Activated CD4-positive, alpha-beta T cell treated with anti-CD3 and anti-CD28 coated beads, Interleukin-2, Interleukin-6, amounts not matched to agents 100 ng/mL and 50 ng/mL, durations not matched to agents 16 hours and 8 hours (primary cell): ENCODE measurements at regions not wholly inside any gene's neighbourhood (a gene's known extent, or its start where the extent isn't known, plus 50 kb on each side); places are given as distances from the start of the nearest gene placed in this dataset.
"Not testable (repeated sequence)": the region's sequence is repeated elsewhere in the genome, so short reads cannot be mapped to it uniquely, and the experiment has no call there.

Experiments used
- DNase-seq: peaks from one replicate; pipeline ENCODE4 v3.0.0-alpha.2; 2020

DNA sequence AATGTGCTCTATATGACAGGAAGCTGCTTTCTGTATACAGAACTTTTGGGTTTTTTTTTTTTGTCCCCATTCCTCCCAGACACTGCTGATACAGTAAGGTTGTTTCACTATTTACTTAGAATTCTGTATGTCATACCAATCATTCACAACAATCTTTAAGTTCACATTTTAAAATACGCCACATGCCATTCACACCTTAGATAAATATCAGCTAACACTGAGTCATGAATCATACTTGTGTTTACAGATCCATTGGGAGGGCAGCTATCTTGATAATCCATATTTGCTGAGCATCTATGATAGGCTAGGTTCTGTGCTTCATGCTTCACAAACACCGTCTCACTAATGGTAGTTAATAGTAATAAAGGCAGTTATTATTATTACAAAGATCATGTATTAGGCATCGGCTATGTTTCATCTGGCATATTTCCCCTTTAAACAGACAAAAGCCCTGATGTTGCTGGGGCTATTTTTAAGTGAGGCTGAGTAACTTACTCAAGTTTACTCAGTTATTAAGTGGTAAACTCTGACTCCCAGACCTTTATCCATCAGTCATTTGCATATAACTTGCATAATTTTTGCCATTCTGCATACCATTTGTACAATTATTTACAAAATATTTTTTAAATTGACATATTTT, 152.2 kb upstream of the HMHB1 start:
- no peak for DNase-seq

GRCh38 chr5:143658956-143659355, 153.0 kb upstream of the HMHB1 start:
- no peak for DNase-seq

- DNase-seq: no peak
These were observed 154.2 kb upstream of the HMHB1 start for GRCh38 chr5:143657647-143658285.

GRCh38 chr5:143653766-143654282, 158.1 kb upstream of the HMHB1 start:
- DNase-seq: peak; percentile 7

GRCh38 chr5:143653256-143653655, 158.7 kb upstream of the HMHB1 start:
- peak; percentile 70 for DNase-seq

DNA sequence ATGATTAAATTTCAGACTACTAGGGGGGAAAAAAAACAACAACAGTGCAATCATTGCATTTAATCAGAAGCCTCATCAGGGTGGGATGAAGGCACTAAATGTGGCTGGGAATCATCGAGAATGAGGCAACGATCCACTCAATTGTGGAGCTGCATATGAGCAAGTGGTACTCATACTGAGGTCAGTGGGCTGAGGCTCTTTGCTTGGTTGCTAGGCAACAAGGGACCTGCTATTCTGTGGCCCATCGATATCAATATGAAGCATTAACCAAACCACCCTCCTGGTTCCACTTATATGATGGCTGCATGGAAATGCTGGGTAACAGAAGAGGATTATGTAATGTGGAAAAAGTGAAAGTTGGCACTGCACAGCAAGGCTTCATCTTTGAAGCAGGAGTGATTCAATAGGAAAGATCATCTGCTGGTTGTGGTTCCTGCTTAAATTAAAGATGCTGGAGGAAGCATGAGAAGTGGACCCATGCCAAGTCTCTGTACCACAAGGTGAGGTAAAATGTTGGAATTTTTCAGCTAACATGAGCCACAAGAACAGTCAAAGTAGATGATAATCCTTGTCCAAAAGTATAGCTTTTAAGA, 159.8 kb upstream of the HMHB1 start:
- peak; percentile 66 for DNase-seq

DNA sequence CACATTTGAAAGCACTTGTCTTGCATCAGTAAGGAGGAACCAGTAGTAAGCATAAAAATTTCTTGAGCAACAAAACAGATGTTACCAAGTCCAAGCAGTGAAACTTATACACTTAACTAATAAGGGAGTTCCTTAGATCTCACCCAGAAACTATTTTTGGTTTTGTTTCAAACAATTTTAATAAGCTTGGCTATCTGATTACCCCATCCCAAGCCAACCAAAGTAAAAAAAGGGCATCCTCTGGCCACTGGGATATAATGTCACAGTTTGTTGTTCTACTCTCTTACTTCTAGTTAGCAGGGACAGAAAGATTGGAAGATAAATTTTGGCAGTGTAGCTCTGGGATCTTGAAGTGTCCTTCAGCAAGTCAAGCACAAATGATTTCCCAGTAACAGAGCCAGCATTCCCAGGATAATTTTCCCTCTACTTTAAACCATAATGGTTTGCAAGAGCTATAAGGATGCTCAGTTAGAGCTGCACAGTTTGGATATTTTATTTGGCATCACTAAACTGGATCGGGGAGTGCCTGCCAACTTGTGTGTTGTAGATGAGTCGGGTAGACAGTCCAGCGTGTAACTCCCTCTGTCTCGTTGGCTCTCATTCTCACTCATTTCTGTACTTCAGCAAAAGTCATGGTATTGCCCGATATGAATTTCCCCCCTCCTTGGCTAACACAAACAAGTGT, 161.9 kb upstream of the HMHB1 start:
- DNase-seq: peak; percentile 18

- DNase-seq: peak; percentile 8
These were observed 163.3 kb upstream of the HMHB1 start for GRCh38 chr5:143648696-143649095.

DNA sequence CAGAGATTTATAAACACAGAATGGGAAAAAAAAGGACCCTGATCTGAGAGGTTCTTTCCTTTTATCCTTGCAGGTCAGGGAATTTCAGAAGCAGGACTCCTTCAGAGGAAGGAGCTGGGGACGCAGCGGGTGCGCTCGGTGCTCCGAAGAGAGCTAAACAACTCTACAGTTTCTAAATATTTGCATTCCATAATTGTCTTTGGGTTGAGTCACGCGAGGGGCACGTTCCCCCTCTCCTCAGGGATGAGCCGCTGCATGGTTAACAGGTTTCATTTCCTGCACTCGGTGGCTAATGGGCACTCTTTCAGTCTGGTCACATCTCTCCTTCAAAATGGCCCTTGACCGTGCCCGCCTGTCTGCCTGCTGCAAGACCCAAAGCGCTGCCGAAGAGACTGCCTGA, 165.0 kb upstream of the HMHB1 start:
- DNase-seq: no peak

DNA sequence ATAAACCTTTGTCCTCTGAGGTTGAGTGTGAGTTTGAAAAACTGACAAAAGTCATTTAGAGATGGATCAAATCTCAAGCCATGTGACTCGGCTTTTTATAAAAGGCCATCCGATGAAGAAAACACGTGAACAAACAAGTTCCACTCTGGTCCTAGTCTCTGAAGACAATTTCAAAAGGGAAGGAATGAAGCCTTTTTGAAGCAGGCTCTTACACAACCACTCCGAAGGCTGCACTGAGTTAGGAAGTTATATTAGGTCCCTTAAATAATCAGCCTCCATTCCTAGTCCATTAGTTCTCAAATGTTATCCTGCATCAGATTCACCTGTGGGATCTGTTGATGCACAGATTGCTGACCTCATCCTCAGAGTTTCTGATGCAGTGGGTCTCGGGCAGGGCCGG, 166.6 kb upstream of the HMHB1 start:
- DNase-seq: no peak

- DNase-seq: no peak
These were observed 167.2 kb upstream of the HMHB1 start for GRCh38 chr5:143644727-143645126.

DNA sequence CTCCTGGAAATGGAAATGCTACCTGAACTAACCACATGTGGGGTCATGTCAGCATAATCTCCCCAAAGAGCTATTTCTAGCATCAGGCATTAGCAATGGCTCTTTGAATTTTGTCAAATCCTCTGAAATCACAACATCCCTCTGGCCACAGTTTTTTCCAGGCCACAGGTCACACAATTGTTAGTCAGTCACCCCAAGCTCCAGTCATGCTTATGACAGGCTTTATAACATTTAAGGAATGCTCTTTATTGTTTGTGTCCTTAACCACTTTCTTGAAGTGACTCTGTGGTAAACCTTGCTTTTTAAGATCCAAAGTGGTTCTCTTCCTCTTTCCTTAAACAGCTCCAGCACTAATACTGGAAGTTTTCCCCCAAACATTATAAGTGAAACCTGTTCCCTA, 169.2 kb upstream of the HMHB1 start:
- DNase-seq: no peak

DNA sequence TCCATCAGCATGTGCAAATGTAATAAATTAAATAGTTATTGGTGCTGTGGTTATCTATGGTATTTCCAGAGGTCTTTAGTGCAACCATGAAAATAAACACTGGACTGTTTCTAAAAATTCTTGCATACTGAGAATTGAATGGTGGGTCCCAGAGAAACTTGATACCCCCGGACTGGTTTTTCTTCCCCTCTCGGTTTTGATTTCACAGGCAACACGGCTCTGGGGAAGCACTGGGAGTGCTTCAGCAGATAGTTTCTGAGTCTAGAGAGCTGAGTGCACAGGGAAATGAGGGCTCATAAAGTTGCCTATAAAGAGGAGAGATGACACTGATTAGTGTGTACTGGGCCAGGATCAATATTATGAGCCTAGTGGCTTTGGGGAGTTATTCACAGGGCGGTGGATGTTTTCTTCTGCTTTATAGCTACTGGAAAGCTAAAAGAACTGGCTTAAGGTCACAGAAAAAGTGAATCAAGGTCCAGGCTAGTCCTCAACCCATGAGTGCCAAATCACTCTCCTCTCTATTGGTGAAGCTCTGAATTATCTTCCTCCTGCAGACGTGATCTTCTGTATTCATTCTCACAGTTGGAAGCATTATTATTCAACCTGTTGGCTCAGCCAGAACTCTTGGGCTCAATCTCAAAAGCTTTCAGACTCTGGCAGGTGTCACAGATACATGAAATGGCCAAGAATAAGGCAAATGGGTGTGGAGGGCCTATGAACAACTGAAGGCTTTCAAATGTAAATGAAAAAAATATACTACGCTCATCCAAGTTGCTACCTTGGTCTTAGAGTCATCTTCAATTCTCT, 170.2 kb upstream of the HMHB1 start:
- DNase-seq: no peak

GRCh38 chr5:143638654-143639053, 173.3 kb upstream of the HMHB1 start:
- DNase-seq: no peak

GRCh38 chr5:143636931-143637528, 174.9 kb upstream of the HMHB1 start:
- DNase-seq: no peak

DNA sequence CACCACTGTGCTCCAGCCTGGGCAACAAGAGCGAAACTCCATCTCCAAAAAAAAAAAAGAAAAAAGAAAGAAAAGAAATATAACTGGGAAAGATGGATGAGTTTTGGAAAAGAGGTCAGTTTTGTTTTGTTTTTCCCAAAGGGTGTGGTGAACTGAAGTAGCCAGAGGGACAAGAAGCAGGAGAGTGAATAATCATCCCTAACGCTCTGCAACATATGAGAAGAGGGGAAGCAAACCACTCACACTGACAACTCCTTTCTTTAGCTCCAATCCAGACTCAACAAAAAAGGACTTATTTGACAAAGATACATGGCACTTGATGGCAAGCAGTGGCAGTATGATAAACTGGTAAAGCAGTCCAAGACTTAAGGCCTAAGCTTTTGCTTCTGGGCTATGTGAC, 176.1 kb upstream of the HMHB1 start:
- DNase-seq: no peak

GRCh38 chr5:143635146-143635752, 176.7 kb upstream of the HMHB1 start:
- no peak for DNase-seq

GRCh38 chr5:143634689-143635088, 177.3 kb upstream of the HMHB1 start:
- DNase-seq: no peak

DNA sequence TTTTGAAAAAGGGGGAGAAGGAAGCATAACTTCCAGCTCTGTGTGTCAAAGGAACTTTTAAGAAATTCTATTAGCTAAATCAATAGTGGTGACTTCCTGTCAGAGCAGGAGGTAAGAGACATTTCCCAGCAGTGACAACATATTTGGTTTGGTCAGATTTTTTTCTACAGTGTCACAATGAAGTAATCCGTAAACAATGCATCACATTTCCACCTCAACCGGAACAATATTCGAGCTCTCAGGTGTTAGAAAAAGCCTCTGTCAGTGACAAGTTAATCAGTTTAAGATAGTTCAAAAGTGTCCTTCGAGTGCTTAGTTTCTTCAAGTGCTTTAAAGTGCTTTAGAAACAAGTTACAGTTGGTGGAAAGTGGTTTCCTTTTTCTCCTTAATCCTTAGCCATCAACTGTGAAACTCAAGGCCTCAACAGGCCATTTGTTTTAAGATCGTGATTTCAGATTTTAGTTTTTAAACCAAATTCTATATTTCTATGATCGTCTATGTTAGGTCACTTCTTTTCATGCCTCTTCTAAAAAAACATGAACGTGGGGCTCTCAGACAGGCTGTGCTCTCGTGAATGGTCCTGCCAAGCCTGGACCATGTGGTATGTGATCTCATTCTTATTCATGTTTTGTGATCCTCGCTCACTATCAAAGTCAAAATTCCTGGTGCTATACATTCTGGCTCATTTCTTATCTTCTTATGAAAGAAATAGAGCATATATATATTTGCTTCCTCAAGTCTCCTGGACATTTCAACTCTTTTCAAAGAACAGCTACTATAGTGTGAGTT, 181.9 kb upstream of the HMHB1 start:
- no peak for DNase-seq

- not testable (repeated sequence) for DNase-seq
These were observed 186.9 kb upstream of the HMHB1 start for GRCh38 chr5:143625048-143625447.

GRCh38 chr5:143624465-143624864, 187.5 kb upstream of the HMHB1 start:
- no peak for DNase-seq
